ENCODE measurements at regions not wholly inside any gene's neighbourhood (a gene's known extent, or its start where the extent isn't known, plus 50 kb on each side); places are given as distances from the start of the nearest gene placed in this dataset.

DNA sequence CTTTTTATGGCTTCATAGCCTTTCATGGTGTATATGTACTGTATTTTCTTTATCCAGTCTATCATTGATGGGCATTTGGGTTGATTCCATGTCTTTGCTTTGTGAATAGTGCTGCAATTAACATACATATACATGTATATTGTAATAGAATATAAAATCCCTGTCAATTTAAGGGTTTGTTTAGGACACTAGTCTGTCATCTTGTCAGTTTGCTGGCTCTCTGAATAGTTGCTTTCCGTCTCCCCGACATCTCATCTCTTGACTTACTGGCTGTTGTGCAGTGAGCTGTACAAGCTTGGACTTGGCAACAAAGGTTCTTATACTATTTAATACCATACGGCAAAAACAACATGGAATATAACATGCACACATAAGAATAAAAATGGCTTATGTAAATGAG lies 1487.5 kb downstream of the LRRC4C start:
- CTCF ChIA-PET = no interaction called here
- POLR2A ChIA-PET = no interaction called here
- H3K4me3 ChIP-seq (ENCODE audit: low read depth, low read length) = no peak overlapping the region
- DNase-seq (ENCODE audit: low read depth, low spot score) = no peak
- H3K27ac ChIP-seq (ENCODE audit: low read depth, low read length) = no peak overlapping the region
- TF ChIP-seq, protein P1, sequence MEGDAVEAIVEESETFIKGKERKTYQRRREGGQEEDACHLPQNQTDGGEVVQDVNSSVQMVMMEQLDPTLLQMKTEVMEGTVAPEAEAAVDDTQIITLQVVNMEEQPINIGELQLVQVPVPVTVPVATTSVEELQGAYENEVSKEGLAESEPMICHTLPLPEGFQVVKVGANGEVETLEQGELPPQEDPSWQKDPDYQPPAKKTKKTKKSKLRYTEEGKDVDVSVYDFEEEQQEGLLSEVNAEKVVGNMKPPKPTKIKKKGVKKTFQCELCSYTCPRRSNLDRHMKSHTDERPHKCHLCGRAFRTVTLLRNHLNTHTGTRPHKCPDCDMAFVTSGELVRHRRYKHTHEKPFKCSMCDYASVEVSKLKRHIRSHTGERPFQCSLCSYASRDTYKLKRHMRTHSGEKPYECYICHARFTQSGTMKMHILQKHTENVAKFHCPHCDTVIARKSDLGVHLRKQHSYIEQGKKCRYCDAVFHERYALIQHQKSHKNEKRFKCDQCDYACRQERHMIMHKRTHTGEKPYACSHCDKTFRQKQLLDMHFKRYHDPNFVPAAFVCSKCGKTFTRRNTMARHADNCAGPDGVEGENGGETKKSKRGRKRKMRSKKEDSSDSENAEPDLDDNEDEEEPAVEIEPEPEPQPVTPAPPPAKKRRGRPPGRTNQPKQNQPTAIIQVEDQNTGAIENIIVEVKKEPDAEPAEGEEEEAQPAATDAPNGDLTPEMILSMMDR (IDR thresholded peaks at IDR 0.05; ENCODE audit: low read depth, low read length) = no peak
- H3K9me3 ChIP-seq (ENCODE audit: control insufficient read depth, insufficient read depth, low read length) = peaks cover 15% of the 10 kb centered on the region
- H3K27me3 ChIP-seq (ENCODE audit: control insufficient read depth, insufficient read depth, low read length) = no peaks in the 10 kb centered on the region

- Histone ChIP-seq H3K4me3 (ENCODE audit: low read depth, low read length) (no peak overlapping the region), H3K27ac (ENCODE audit: low read depth, low read length) (no peak overlapping the region), H3K9me3 (ENCODE audit: control insufficient read depth, insufficient read depth, low read length) (peaks cover 21% of the 10 kb centered on the region), H3K27me3 (ENCODE audit: control insufficient read depth, insufficient read depth, low read length) (no peaks in the 10 kb centered on the region)
- TF ChIP-seq, protein P1 (IDR thresholded peaks at IDR 0.05; ENCODE audit: low read depth, low read length) = no peak
- CTCF ChIA-PET = no interaction called here
- DNase-seq (ENCODE audit: low read depth, low spot score) = no peak
- POLR2A ChIA-PET = no interaction called here
Measured at GRCh38 chr11:39968071-39968470, 1491.4 kb downstream of the LRRC4C start.

- no peak for DNase-seq (ENCODE audit: low read depth, low spot score)
- H3K9me3 ChIP-seq (ENCODE audit: control insufficient read depth, insufficient read depth, low read length) = peaks cover 21% of the 10 kb centered on the region
- H3K27ac ChIP-seq (ENCODE audit: low read depth, low read length) = no peak overlapping the region
- POLR2A ChIA-PET = no interaction called here
- no peaks in the 10 kb centered on the region for H3K27me3 ChIP-seq (ENCODE audit: control insufficient read depth, insufficient read depth, low read length)
- H3K4me3 ChIP-seq (ENCODE audit: low read depth, low read length) = no peak overlapping the region
- TF ChIP-seq, protein P1 (IDR thresholded peaks at IDR 0.05; ENCODE audit: low read depth, low read length) = no peak
- CTCF ChIA-PET = no interaction called here
Measured at GRCh38 chr11:39965701-39966100, 1493.8 kb downstream of the LRRC4C start.

- Histone ChIP-seq H3K27ac (ENCODE audit: low read depth, low read length) (no peak overlapping the region), H3K4me3 (ENCODE audit: low read depth, low read length) (no peak overlapping the region), H3K9me3 (ENCODE audit: control insufficient read depth, insufficient read depth, low read length) (peaks cover 10% of the 10 kb centered on the region), H3K27me3 (ENCODE audit: control insufficient read depth, insufficient read depth, low read length) (no peaks in the 10 kb centered on the region)
- ChIA-PET CTCF (no interaction called here), POLR2A (no interaction called here)
- no peak for DNase-seq (ENCODE audit: low read depth, low spot score)
- TF ChIP-seq, protein P1 (IDR thresholded peaks at IDR 0.05; ENCODE audit: low read depth, low read length) = no peak
Measured at GRCh38 chr11:39960206-39960605, 1499.2 kb downstream of the LRRC4C start.

DNA sequence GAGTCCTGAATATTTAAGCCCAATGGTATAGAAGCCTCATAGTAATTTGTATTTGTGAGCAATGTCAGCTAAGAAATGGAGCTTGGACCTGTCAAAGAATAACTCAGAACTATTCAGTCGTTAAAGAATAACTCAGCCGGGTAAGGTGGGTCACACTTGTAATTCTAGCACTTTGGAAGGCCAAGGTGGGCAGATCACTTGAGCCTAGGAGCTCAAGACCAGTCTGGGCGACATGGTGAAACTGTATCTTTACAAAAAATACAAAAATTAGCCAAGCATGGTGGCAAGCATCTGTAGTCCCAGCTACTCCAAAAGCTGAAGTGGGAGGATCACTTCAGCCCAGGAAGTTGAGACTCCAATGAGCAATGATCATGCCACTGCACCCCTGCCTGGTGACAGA lies 1526.5 kb downstream of the LRRC4C start:
- CTCF ChIA-PET = no interaction called here
- Histone ChIP-seq H3K27me3 (ENCODE audit: control insufficient read depth, insufficient read depth, low read length) (no peaks in the 10 kb centered on the region), H3K27ac (ENCODE audit: low read depth, low read length) (no peak overlapping the region), H3K9me3 (ENCODE audit: control insufficient read depth, insufficient read depth, low read length) (peaks cover 9% of the 10 kb centered on the region), H3K4me3 (ENCODE audit: low read depth, low read length) (no peak overlapping the region)
- no peak for DNase-seq (ENCODE audit: low read depth, low spot score)
- TF ChIP-seq, protein P1 (IDR thresholded peaks at IDR 0.05; ENCODE audit: low read depth, low read length) = no peak
- POLR2A ChIA-PET = no interaction called here
